HEK293 (cell line): ENCODE measurements at regions not wholly inside any gene's neighbourhood (a gene's known extent, or its start where the extent isn't known, plus 50 kb on each side); places are given as distances from the start of the nearest gene placed in this dataset.

Experiments
- YY1 ChIP-seq: fragments of 450-650 bp; formaldehyde crosslinking; IDR thresholded peaks from 2 replicates; pipeline ENCODE4 v1.5.1; 2018; ENCODE audit warnings: missing biosample characterization, missing genetic modification characterization
- ZBTB21 ChIP-seq: fragments of 450-650 bp; formaldehyde crosslinking; IDR thresholded peaks from 2 replicates; pipeline ENCODE4 v1.5.1; 2017; ENCODE audit warnings: missing biosample characterization, missing genetic modification characterization
- ZNF184 ChIP-seq: fragments of 450-650 bp; IDR thresholded peaks from 2 replicates; pipeline ENCODE4 v1.5.1; 2018; ENCODE audit warnings: missing biosample characterization, mild to moderate bottlenecking, missing genetic modification characterization
- ZNF501 ChIP-seq: fragments of 450-650 bp; formaldehyde crosslinking; IDR thresholded peaks from 2 replicates; pipeline ENCODE4 v1.5.1; 2016; ENCODE audit warnings: missing biosample characterization, missing genetic modification characterization
- ZNF747 ChIP-seq: fragments of 450-650 bp; formaldehyde crosslinking; IDR thresholded peaks from 2 replicates; pipeline ENCODE4 v1.5.1; 2016; ENCODE audit warnings: missing biosample characterization, missing genetic modification characterization
- TF ChIP-seq, protein P1 (sequence below): fragments of 450-650 bp; IDR thresholded peaks from 2 replicates; pipeline ENCODE4 v1.5.1; 2018; ENCODE audit warnings: missing biosample characterization, missing genetic modification characterization
- TF ChIP-seq, protein P2 (sequence below): fragments of 450-650 bp; formaldehyde crosslinking; IDR thresholded peaks from 2 replicates; pipeline ENCODE4 v1.5.1; 2017; ENCODE audit warnings: missing biosample characterization, missing genetic modification characterization
- TF ChIP-seq, protein P3 (sequence below): fragments of 450-650 bp; formaldehyde crosslinking; IDR thresholded peaks from 2 replicates; pipeline ENCODE4 v1.5.1; 2016; ENCODE audit warnings: missing biosample characterization, missing genetic modification characterization
- TF ChIP-seq, protein P4 (sequence below): fragments of 450-650 bp; formaldehyde crosslinking; IDR thresholded peaks from 2 replicates; pipeline ENCODE4 v1.5.1; 2016; ENCODE audit warnings: missing biosample characterization, missing genetic modification characterization
- TF ChIP-seq, protein P5 (sequence below): fragments of 450-650 bp; formaldehyde crosslinking; IDR thresholded peaks from 2 replicates; pipeline ENCODE4 v1.5.1; 2016; ENCODE audit warnings: missing biosample characterization, missing genetic modification characterization

DNA sequence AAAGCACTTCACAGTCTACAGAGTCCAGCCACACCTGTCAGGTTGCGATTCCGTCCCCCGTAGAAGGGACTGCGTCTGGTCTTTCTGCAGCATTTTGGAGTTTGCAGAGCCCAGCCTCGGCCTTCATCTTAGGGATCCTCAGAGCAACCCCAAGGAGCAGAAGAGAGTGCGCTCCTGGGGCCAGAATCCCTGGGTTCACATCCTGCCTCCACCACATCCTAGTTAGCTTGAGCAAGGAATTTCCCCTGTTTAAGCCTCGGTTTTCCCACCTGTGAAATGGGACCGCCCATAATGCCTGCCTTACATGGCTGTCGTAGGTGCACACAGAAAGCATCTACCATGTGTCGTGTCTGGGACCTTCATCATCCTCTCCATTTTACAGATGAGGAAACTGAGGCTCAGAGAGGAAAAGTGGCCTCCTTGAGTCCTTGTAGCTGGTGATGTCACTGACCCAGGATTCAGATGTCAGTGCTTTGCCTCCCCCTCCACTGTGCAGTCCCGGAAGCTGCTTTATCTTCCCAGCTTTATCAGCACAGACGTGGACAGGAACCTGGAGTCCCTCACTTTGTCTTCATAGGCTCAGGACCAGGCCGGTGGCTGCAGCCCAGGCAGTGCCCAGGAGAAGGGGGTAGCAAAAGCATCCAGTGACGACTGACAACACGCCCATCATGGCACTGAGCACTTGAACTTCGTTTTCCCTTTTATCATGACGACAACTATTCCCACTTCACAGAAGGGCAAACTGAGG lies 438.5 kb downstream of the MATN1 start:
- TF ChIP-seq, protein P1, sequence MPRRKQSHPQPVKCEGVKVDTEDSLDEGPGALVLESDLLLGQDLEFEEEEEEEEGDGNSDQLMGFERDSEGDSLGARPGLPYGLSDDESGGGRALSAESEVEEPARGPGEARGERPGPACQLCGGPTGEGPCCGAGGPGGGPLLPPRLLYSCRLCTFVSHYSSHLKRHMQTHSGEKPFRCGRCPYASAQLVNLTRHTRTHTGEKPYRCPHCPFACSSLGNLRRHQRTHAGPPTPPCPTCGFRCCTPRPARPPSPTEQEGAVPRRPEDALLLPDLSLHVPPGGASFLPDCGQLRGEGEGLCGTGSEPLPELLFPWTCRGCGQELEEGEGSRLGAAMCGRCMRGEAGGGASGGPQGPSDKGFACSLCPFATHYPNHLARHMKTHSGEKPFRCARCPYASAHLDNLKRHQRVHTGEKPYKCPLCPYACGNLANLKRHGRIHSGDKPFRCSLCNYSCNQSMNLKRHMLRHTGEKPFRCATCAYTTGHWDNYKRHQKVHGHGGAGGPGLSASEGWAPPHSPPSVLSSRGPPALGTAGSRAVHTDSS (tag by site-specific recombination), result no peak
- no peak for TF ChIP-seq ZBTB21 (tag by site-specific recombination)
- TF ChIP-seq, protein P2, sequence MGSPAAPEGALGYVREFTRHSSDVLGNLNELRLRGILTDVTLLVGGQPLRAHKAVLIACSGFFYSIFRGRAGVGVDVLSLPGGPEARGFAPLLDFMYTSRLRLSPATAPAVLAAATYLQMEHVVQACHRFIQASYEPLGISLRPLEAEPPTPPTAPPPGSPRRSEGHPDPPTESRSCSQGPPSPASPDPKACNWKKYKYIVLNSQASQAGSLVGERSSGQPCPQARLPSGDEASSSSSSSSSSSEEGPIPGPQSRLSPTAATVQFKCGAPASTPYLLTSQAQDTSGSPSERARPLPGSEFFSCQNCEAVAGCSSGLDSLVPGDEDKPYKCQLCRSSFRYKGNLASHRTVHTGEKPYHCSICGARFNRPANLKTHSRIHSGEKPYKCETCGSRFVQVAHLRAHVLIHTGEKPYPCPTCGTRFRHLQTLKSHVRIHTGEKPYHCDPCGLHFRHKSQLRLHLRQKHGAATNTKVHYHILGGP (tag by site-specific recombination), result no peak
- TF ChIP-seq ZNF184 (tag by site-specific recombination), result no peak
- TF ChIP-seq, protein P3, sequence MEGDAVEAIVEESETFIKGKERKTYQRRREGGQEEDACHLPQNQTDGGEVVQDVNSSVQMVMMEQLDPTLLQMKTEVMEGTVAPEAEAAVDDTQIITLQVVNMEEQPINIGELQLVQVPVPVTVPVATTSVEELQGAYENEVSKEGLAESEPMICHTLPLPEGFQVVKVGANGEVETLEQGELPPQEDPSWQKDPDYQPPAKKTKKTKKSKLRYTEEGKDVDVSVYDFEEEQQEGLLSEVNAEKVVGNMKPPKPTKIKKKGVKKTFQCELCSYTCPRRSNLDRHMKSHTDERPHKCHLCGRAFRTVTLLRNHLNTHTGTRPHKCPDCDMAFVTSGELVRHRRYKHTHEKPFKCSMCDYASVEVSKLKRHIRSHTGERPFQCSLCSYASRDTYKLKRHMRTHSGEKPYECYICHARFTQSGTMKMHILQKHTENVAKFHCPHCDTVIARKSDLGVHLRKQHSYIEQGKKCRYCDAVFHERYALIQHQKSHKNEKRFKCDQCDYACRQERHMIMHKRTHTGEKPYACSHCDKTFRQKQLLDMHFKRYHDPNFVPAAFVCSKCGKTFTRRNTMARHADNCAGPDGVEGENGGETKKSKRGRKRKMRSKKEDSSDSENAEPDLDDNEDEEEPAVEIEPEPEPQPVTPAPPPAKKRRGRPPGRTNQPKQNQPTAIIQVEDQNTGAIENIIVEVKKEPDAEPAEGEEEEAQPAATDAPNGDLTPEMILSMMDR (tag by site-specific recombination), result no peak
- TF ChIP-seq, protein P4, sequence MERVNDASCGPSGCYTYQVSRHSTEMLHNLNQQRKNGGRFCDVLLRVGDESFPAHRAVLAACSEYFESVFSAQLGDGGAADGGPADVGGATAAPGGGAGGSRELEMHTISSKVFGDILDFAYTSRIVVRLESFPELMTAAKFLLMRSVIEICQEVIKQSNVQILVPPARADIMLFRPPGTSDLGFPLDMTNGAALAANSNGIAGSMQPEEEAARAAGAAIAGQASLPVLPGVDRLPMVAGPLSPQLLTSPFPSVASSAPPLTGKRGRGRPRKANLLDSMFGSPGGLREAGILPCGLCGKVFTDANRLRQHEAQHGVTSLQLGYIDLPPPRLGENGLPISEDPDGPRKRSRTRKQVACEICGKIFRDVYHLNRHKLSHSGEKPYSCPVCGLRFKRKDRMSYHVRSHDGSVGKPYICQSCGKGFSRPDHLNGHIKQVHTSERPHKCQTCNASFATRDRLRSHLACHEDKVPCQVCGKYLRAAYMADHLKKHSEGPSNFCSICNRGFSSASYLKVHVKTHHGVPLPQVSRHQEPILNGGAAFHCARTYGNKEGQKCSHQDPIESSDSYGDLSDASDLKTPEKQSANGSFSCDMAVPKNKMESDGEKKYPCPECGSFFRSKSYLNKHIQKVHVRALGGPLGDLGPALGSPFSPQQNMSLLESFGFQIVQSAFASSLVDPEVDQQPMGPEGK, result no peak
- no peak for TF ChIP-seq ZNF501 (tag by site-specific recombination)
- TF ChIP-seq, protein P5, sequence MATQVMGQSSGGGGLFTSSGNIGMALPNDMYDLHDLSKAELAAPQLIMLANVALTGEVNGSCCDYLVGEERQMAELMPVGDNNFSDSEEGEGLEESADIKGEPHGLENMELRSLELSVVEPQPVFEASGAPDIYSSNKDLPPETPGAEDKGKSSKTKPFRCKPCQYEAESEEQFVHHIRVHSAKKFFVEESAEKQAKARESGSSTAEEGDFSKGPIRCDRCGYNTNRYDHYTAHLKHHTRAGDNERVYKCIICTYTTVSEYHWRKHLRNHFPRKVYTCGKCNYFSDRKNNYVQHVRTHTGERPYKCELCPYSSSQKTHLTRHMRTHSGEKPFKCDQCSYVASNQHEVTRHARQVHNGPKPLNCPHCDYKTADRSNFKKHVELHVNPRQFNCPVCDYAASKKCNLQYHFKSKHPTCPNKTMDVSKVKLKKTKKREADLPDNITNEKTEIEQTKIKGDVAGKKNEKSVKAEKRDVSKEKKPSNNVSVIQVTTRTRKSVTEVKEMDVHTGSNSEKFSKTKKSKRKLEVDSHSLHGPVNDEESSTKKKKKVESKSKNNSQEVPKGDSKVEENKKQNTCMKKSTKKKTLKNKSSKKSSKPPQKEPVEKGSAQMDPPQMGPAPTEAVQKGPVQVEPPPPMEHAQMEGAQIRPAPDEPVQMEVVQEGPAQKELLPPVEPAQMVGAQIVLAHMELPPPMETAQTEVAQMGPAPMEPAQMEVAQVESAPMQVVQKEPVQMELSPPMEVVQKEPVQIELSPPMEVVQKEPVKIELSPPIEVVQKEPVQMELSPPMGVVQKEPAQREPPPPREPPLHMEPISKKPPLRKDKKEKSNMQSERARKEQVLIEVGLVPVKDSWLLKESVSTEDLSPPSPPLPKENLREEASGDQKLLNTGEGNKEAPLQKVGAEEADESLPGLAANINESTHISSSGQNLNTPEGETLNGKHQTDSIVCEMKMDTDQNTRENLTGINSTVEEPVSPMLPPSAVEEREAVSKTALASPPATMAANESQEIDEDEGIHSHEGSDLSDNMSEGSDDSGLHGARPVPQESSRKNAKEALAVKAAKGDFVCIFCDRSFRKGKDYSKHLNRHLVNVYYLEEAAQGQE, result no peak
- TF ChIP-seq ZNF747 (tag by site-specific recombination), result no peak
- TF ChIP-seq YY1, result no peak
